ENCODE measurements at regions not wholly inside any gene's neighbourhood (a gene's known extent, or its start where the extent isn't known, plus 50 kb on each side); places are given as distances from the start of the nearest gene placed in this dataset.
A peak's percentile ranks its signal among the peaks of the same experiment; 100 is the strongest.
"Not testable (repeated sequence)": the region's sequence is repeated elsewhere in the genome, so short reads cannot be mapped to it uniquely, and the experiment has no call there.

DNA sequence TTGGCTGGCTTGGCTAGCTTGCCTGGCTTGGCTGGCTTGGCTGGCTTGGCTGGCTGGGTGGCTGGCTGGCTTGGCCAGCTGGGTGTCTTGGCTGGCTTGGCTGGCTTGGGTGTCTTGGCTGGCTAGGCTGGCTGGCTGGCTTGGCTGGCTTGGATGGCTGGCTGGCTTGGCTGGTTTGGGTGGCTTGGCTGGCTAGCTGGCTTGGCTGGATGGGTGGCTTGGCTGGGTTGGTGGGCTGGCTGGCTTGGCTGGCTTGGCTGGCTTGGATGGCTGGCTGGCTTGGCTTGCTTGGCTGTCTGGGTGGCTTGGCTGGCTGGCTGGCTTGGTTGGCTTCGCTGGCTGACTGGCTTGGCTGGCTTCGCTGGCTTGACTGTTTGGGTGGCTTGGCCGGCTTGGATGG, 440.3 kb downstream of the GOLGA6L6 start:
- H3K27ac Mint-ChIP-seq; DNase-seq (ENCODE audit: extremely low spot score, unreplicated experiment); H3K27me3 Mint-ChIP-seq; H3K4me3 Mint-ChIP-seq; H3K36me3 Mint-ChIP-seq; H3K4me1 Mint-ChIP-seq (ENCODE audit: unreplicated experiment); H3K9me3 Mint-ChIP-seq: not testable (repeated sequence)

DNA sequence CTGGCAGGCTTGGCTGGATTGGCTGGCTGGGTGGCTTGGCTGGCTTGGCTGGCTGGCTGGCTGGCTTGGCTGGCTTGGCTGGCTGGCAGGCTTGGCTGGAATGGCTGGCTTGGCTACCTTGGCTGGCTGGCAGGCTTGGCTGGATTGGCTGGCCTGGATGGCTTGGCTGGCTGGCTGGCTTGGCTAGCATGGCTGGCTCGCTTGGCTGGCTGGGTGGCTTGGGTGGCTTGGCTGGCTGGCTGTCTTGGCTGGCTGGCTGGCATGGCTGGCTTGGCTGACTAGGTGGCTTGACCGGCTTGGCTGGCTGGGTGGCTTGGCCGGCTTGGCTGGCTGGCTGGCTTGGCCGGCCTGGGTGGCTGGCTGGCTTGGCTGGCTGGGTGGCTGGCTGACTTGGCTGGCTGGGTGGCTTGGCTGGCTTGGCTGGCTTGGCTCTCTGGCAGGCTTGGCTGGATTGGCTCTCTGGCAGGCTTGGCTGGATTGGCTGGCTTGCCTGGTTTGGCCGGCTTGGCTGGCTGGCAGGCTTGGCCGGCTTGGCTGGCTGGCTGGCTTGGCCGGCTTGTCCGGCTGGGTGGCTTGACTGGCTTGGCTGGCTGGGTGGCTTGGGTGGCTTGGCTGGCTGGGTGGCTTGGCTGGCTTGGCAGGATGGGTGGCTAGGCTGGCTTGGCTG, 440.9 kb downstream of the GOLGA6L6 start:
- DNase-seq (ENCODE audit: extremely low spot score, unreplicated experiment); H3K4me1 Mint-ChIP-seq (ENCODE audit: unreplicated experiment); H3K4me3 Mint-ChIP-seq; H3K27me3 Mint-ChIP-seq; H3K36me3 Mint-ChIP-seq; H3K9me3 Mint-ChIP-seq; H3K27ac Mint-ChIP-seq: not testable (repeated sequence)

DNA sequence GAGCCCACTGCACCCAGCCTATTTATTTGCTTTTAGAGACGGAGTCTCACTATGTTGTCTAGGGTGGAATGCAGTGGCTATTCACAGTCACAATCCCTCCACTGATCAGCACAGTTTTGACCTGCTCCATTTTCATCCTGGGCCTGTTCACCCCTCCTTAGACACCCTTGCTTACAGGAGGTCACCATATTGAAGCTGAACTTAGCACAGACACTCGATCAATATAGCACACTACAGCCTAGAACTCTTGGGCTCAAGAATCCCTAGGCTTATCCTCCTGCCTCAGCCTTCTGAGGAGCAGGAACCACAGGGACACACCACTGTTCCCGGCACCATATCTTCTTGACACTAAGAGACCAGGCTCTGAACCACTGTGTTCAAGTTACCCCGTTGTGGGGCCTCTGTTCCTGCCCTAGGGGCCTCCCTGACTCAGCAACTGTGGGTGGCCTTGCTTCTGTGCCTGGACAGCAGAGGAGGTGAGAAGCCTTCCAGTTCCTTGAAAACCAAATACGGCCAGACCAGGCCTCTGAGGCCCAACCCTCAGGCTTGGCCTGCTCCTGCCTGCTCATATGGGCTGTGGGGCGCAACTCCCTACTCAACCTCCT, 445.8 kb downstream of the GOLGA6L6 start:
- DNase-seq (ENCODE audit: extremely low spot score, unreplicated experiment); H3K4me1 Mint-ChIP-seq (ENCODE audit: unreplicated experiment); H3K4me3 Mint-ChIP-seq; H3K27ac Mint-ChIP-seq; H3K9me3 Mint-ChIP-seq; H3K36me3 Mint-ChIP-seq; H3K27me3 Mint-ChIP-seq: not testable (repeated sequence)

DNA sequence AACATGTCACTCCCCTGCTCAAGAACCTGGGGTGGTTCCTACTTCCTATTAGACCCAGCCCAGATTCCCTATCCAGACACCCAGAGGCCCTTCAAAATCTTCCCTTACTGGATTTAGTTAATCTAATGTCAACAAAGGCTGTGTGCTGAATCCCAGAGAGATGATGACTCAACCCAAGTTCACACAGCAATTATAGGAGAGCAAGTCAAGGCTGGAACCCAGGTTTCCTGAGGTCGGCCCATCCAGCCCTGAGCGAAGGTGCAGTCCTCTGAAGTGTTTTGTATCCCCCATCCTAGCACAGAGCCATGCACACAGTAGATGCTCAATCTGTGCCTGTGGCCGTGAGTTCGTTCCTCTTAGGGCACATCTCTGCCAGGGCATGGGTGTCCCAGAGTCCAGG, 452.1 kb downstream of the GOLGA6L6 start:
- not testable (repeated sequence) for H3K9me3 Mint-ChIP-seq; H3K4me3 Mint-ChIP-seq; H3K27me3 Mint-ChIP-seq; H3K36me3 Mint-ChIP-seq; H3K27ac Mint-ChIP-seq; H3K4me1 Mint-ChIP-seq (ENCODE audit: unreplicated experiment)
- DNase-seq (ENCODE audit: extremely low spot score, unreplicated experiment), result peak; percentile 36

DNA sequence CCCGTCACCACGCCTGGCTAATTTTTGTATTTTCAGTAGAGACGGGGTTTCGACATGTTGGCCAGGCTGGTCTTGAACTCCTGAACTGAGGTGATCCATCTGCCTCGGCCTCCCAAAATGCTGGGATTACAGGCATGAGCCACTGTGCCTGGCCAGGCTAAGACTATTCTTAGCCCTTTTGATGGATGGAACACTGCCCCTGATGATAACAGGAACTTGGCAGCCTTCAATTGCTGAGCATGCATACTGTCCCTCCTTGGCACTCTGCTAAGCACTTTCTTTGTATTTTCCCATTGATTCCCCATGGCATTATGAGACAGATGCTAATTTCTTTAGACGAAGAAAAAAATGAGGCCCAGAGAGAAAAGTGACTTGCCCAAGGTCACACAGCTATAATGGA, 457.6 kb downstream of the GOLGA6L6 start:
- H3K4me3 Mint-ChIP-seq; H3K27me3 Mint-ChIP-seq; DNase-seq (ENCODE audit: extremely low spot score, unreplicated experiment); H3K27ac Mint-ChIP-seq; H3K9me3 Mint-ChIP-seq; H3K4me1 Mint-ChIP-seq (ENCODE audit: unreplicated experiment); H3K36me3 Mint-ChIP-seq: not testable (repeated sequence)

DNA sequence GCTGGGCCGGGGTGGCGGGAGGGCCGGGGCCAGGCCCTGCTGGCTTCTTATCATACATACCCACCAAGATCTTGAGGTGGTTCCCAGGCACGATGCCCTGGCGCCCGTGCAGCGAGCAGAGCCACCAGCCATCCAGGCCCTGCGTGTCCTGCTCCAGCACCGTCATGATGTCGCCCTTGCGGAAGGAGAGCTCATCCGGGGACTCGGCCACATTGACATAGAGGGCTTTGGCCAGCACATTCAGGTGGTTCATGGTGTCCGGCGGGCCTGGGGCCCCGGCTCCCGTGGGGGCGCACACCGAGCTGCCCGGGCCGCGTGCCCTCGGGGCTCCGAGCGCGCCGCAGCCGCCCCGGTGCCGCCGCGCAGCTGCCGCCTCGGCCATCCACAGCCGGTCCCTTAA, 467.5 kb downstream of the GOLGA6L6 start:
- not testable (repeated sequence) for H3K9me3 Mint-ChIP-seq; H3K27ac Mint-ChIP-seq; H3K4me3 Mint-ChIP-seq; H3K4me1 Mint-ChIP-seq (ENCODE audit: unreplicated experiment); H3K36me3 Mint-ChIP-seq; H3K27me3 Mint-ChIP-seq
- DNase-seq (ENCODE audit: extremely low spot score, unreplicated experiment), result peak; percentile 69

DNA sequence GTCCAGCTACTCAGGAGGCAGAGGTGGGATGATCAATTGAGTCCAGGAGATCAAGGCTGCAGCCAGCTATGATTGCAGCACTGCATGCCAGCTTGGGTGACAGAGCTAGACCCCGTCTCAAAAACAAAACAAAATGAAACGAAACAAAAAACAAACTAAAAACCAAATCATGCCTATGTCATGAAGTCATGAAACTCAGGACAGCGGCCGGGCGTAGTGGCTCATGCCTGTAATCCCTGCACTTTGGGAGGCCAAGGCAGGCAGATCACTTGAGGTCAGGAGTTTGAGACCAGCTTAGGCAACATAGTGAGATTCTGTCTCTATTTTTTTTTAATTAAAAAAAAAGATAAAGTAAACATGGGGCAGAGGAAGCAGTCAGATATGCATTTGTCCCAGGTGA, 472.6 kb downstream of the GOLGA6L6 start:
- not testable (repeated sequence) for H3K4me3 Mint-ChIP-seq; H3K4me1 Mint-ChIP-seq (ENCODE audit: unreplicated experiment); DNase-seq (ENCODE audit: extremely low spot score, unreplicated experiment); H3K36me3 Mint-ChIP-seq; H3K27ac Mint-ChIP-seq; H3K9me3 Mint-ChIP-seq; H3K27me3 Mint-ChIP-seq

DNA sequence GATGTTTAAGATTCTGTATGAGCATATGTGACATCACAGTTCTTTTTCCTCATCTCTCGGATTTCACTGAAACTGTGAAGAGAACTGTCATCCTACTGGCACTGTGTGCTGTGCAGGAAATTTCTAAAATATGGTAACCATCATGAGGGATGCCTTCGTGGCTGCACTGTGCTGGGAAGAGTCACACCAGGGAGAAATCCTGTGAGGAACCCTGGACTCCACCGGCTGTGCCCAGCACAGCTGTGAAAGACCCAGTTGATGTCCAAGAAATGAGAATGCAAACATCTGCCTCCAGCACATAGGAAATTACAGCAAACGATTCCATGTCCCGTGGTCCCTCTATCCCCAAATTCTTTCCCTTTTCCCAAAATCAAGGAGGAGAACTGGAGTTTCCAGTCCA, 475.4 kb downstream of the GOLGA6L6 start:
- not testable (repeated sequence) for DNase-seq (ENCODE audit: extremely low spot score, unreplicated experiment); H3K4me1 Mint-ChIP-seq (ENCODE audit: unreplicated experiment); H3K36me3 Mint-ChIP-seq; H3K27ac Mint-ChIP-seq; H3K27me3 Mint-ChIP-seq; H3K4me3 Mint-ChIP-seq; H3K9me3 Mint-ChIP-seq

DNA sequence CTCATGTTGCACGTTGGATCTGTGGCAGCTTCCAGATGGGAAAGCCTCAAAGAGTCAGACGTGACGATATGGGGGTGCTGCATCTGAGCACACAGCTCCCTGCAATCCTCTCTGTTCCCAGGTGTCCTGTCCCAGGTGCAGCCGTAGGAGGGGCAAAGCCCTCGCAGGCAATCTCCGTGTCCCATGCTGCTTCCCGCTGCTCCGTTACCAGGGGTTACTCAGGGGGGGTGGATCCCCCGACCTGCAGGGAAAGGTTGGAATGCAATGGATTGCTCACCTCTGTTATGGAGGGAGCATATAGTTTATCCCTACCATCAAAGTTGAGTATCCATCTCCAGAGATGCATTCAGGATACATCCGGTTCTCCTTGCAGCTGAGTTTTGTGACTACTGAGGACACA, 476.1 kb downstream of the GOLGA6L6 start:
- not testable (repeated sequence) for H3K27ac Mint-ChIP-seq, H3K9me3 Mint-ChIP-seq

DNA sequence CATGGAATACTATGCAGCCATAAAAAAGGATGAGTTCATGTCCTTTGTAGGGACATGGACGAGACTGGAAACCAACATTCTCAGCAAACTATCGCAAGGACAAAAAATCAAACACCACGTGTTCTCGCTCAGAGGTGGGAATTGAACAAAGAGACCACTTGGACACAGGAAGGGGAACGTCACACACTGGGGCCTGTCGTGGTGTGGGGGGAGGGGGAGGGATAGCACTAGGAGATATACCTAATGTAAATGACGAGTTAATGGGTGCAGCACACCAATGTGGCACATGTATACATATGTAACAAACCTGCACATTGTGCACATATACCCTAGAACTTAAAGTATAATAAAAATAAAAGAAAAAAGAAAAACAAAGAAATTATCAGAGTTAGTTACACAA, 478.4 kb downstream of the GOLGA6L6 start:
- not testable (repeated sequence) for H3K27me3 Mint-ChIP-seq; H3K4me3 Mint-ChIP-seq; H3K9me3 Mint-ChIP-seq; DNase-seq (ENCODE audit: extremely low spot score, unreplicated experiment); H3K36me3 Mint-ChIP-seq; H3K4me1 Mint-ChIP-seq (ENCODE audit: unreplicated experiment); H3K27ac Mint-ChIP-seq

More for the DNA sequence above, 476.1 kb downstream of the GOLGA6L6 start:
- not testable (repeated sequence) for H3K27me3 Mint-ChIP-seq; H3K4me3 Mint-ChIP-seq; H3K4me1 Mint-ChIP-seq (ENCODE audit: unreplicated experiment); H3K36me3 Mint-ChIP-seq
- peak; percentile 69 for DNase-seq (ENCODE audit: extremely low spot score, unreplicated experiment)

DNA sequence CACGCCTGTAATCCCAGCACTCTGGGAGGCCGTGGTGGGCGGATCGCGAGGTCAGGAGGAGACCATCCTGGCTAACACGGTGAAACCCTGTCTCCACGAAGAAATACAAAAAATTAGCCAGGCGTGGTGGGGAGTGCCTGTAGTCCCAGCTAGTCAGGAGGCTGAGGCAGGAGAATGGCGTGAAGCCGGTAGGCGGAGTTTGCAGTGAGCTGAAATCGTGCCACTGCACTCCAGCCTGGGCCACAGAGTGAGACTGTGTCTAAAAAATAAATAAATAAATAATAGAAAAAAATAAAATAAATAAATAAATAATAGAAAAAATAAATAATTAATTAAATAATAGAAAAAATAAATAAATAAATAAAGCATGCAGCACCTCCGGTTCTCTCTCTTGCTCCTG, 480.8 kb downstream of the GOLGA6L6 start:
- not testable (repeated sequence) for H3K4me1 Mint-ChIP-seq (ENCODE audit: unreplicated experiment); H3K9me3 Mint-ChIP-seq; H3K27me3 Mint-ChIP-seq; H3K36me3 Mint-ChIP-seq; H3K4me3 Mint-ChIP-seq; H3K27ac Mint-ChIP-seq; DNase-seq (ENCODE audit: extremely low spot score, unreplicated experiment)

DNA sequence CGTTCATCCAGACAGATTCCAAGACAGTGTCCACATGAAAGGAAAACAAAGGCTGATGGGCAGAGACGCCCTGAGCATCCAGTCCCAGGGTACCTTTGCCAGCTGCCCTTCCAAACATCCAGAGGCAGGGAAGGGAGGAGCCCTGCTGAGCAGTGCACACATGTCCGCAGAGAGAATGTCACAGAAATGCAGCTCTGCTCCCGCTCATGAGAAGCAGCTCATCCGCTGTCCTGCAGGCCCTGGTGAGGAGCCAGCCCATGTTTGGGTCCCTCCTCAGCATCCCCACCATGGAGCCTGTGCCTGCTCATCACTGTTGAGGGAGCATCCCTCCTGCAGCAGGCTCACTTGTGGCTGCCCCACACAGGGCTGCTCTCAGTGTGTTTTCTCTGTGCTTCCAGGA, 484.7 kb downstream of the GOLGA6L6 start:
- H3K36me3 Mint-ChIP-seq; H3K4me1 Mint-ChIP-seq (ENCODE audit: unreplicated experiment); H3K4me3 Mint-ChIP-seq; DNase-seq (ENCODE audit: extremely low spot score, unreplicated experiment); H3K27me3 Mint-ChIP-seq; H3K9me3 Mint-ChIP-seq; H3K27ac Mint-ChIP-seq: not testable (repeated sequence)

DNA sequence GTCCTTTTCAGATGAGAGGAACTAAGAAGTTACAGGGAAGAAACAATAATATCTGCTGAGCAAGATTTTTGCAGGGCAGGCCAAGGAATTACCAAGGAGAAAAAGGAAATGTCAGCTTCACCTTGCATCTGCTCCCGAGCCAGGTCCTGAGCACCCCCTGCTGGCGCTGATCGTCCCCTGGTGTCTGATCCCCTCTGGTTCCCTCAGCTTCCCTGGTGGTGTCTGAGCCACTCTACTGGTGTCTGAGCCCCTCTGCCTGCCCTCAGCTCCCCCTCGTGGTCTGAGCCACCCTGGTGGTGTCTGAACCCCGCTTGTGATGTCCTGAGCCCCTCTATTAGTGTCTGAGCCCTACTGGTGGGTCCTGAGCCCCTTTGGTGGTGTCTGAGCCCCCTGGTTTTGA, 485.7 kb downstream of the GOLGA6L6 start:
- H3K27me3 Mint-ChIP-seq; H3K9me3 Mint-ChIP-seq; H3K36me3 Mint-ChIP-seq; H3K27ac Mint-ChIP-seq; DNase-seq (ENCODE audit: extremely low spot score, unreplicated experiment); H3K4me3 Mint-ChIP-seq; H3K4me1 Mint-ChIP-seq (ENCODE audit: unreplicated experiment): not testable (repeated sequence)

DNA sequence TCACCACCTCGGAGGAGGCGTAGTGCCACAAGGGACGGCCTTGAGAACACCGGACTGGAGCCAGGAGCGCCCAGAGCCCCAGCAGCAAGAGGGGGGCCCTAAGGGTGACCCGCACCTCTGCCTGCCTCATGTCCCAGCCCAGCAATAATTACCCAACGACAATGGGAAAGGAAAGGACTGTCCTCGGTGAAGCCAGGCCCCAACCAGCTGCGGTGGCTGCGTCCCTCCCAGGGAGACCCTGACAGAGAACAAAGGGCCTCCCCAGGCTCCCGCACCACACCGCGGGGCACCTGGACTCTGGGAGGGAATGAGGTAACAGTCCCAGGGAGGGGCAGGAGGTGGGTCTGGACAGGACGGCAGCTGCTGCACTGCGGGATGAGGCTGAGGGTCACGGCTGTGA, 493.4 kb downstream of the GOLGA6L6 start:
- H3K27me3 Mint-ChIP-seq; H3K4me1 Mint-ChIP-seq (ENCODE audit: unreplicated experiment); H3K36me3 Mint-ChIP-seq; H3K9me3 Mint-ChIP-seq; DNase-seq (ENCODE audit: extremely low spot score, unreplicated experiment); H3K27ac Mint-ChIP-seq; H3K4me3 Mint-ChIP-seq: not testable (repeated sequence)

DNA sequence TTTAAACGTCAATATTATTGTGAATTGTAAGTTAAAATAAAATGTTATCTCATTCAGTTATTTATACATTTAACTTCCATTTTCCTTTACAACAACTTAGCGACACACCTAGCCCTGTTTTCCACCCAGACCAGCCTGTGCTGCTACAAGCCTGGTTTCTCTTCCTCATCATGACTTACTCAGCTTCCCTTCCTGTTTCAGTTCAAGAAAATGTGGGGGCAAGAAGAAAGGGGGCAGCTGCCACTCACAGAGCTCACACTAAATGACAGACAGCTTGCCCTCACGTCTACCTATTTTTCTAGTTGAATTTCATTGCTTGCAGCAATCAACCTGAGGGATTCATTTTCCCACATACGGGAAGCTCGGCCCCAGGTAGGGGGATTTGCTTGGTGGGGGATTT, 496.4 kb downstream of the GOLGA6L6 start:
- not testable (repeated sequence) for H3K4me3 Mint-ChIP-seq; H3K4me1 Mint-ChIP-seq (ENCODE audit: unreplicated experiment); H3K27me3 Mint-ChIP-seq; H3K27ac Mint-ChIP-seq; H3K9me3 Mint-ChIP-seq; DNase-seq (ENCODE audit: extremely low spot score, unreplicated experiment); H3K36me3 Mint-ChIP-seq
